SU-DHL-6 (cell line): ENCODE measurements at regions not wholly inside any gene's neighbourhood (a gene's known extent, or its start where the extent isn't known, plus 50 kb on each side); places are given as distances from the start of the nearest gene placed in this dataset.

Experiments used
- EZH2phosphoT487 ChIP-seq: fragments of 200-600 bp; sonication (generic), shearing (Covaris generic); conservative IDR thresholded peaks from 2 replicates; pipeline ENCODE4 v1.6.1; 2018; ENCODE audit warnings: mild to moderate bottlenecking, antibody characterized with exemption, low read length, moderate library complexity, mixed read lengths
- TF ChIP-seq, protein P1 (sequence below): fragments of 200-600 bp; sonication (generic); IDR thresholded peaks from one replicate; pipeline ENCODE4 v1.5.1; 2017; ENCODE audit warnings: antibody characterized with exemption, mild to moderate bottlenecking, low read length, moderate library complexity; ENCODE audit not compliant: insufficient read depth, poor library complexity, severe bottlenecking

DNA sequence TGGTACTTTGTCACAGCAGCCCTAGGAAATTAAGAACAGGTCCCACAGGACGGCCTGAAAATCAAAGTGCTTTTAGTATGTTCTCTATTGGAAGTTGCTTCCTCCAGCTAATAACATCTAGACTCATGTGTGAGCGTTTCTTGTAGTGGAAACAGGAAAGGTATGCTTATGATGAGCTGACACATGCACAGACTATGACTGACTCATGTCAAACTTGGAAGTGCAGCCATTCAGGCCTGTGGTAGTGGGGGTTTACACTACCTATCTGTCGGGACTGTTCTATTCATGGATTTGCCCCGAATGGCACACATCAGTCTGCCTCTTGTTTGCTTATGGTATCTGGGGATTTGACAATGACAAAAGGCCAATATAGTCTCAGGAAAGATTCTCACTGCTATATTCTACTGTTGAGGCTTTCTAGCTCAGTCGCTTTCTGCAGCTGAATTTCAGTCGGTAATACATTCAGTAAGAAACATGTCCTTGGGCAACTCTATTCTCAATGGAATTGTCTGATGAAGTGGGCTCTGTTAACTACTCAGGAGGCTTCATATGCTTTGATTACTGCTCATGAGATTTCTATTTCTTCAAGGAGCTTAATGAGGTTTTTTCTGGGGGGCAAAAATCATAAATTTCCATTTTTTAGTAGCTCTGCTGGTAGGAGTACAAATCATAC lies 270.3 kb upstream of the DAAM1 start:
- TF ChIP-seq, protein P1, sequence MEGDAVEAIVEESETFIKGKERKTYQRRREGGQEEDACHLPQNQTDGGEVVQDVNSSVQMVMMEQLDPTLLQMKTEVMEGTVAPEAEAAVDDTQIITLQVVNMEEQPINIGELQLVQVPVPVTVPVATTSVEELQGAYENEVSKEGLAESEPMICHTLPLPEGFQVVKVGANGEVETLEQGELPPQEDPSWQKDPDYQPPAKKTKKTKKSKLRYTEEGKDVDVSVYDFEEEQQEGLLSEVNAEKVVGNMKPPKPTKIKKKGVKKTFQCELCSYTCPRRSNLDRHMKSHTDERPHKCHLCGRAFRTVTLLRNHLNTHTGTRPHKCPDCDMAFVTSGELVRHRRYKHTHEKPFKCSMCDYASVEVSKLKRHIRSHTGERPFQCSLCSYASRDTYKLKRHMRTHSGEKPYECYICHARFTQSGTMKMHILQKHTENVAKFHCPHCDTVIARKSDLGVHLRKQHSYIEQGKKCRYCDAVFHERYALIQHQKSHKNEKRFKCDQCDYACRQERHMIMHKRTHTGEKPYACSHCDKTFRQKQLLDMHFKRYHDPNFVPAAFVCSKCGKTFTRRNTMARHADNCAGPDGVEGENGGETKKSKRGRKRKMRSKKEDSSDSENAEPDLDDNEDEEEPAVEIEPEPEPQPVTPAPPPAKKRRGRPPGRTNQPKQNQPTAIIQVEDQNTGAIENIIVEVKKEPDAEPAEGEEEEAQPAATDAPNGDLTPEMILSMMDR = no peak
- TF ChIP-seq EZH2phosphoT487 = no peak
